DND-41 (cell line): ENCODE measurements at regions not wholly inside any gene's neighbourhood (a gene's known extent, or its start where the extent isn't known, plus 50 kb on each side); places are given as distances from the start of the nearest gene placed in this dataset.

ENCODE experiments used
- ATAC-seq: fragments of 200-7000 bp; cut with Tn5 transposase; 3 replicates; pipeline ENCODE4 v1.9.1; 2021; ENCODE audit warnings: low read depth; ENCODE audit not compliant: insufficient read depth
- DNase-seq: peaks from one replicate; pipeline ENCODE4 v3.0.0-alpha.2; 2020
- H2AFZ ChIP-seq: 2 replicates; pipeline ENCODE4 v1.6.0; 2012; ENCODE audit warnings: low read depth, low read length
- H3K27ac ChIP-seq: 2 replicates; pipeline ENCODE4 v1.5.1; 2012; ENCODE audit warnings: low read length, inconsistent platforms
- H3K27me3 ChIP-seq: fragments of 200-600 bp; sonication (generic); 2 replicates; pipeline ENCODE4 v1.6.0; 2012; ENCODE audit warnings: low read length, mild to moderate bottlenecking, inconsistent platforms; ENCODE audit not compliant: insufficient read depth, poor library complexity
- H3K36me3 ChIP-seq: 2 replicates; pipeline ENCODE4 v1.5.1; 2012; ENCODE audit warnings: low read length, inconsistent platforms; ENCODE audit not compliant: insufficient read depth
- H3K4me1 ChIP-seq: 2 replicates; pipeline ENCODE4 v1.5.1; 2012; ENCODE audit warnings: mild to moderate bottlenecking, low read length; ENCODE audit not compliant: insufficient read depth
- H3K4me2 ChIP-seq: 2 replicates; pipeline ENCODE4 v1.6.0; 2012; ENCODE audit warnings: mild to moderate bottlenecking, moderate library complexity, low read length, inconsistent platforms; ENCODE audit not compliant: insufficient read depth
- H3K4me3 ChIP-seq, 2 experiments: fragments of 200-600 bp in 1 of 2; shearing (Covaris generic) in 1 of 2; 2 replicates each; pipeline ENCODE4 v1.5.1; 2012 to 2016; ENCODE audit warnings: inconsistent platforms in 2 of 2, low read length in 2 of 2, mild to moderate bottlenecking in 2 of 2, low read depth in 1 of 2, moderate library complexity in 1 of 2
- H3K79me2 ChIP-seq: 2 replicates; pipeline ENCODE4 v1.6.0; 2012; ENCODE audit warnings: low read length, inconsistent platforms; ENCODE audit not compliant: insufficient read depth
- H3K9ac ChIP-seq: 2 replicates; pipeline ENCODE4 v1.6.0; 2012; ENCODE audit warnings: low read depth, mild to moderate bottlenecking, inconsistent platforms, low read length, moderate library complexity
- H3K9me3 ChIP-seq: 2 replicates; pipeline ENCODE4 v1.5.1; 2012; ENCODE audit warnings: low read length, moderate library complexity, mild to moderate bottlenecking, inconsistent platforms; ENCODE audit not compliant: insufficient read depth, severe bottlenecking
- H4K20me1 ChIP-seq: 2 replicates; pipeline ENCODE4 v1.6.0; 2012; ENCODE audit warnings: low read length; ENCODE audit not compliant: insufficient read depth
- CTCF ChIP-seq: IDR thresholded peaks from 2 replicates; pipeline ENCODE4 v1.5.1; 2012; ENCODE audit warnings: borderline replicate concordance, low read length, moderate library complexity, mild to moderate bottlenecking; ENCODE audit not compliant: poor library complexity, severe bottlenecking; ENCODE audit errors: extremely low read depth
- EZH2 ChIP-seq: IDR thresholded peaks from 3 replicates; pipeline ENCODE4 v1.6.1; 2012; ENCODE audit warnings: borderline replicate concordance, low read depth, mild to moderate bottlenecking, moderate library complexity, low read length, inconsistent platforms; ENCODE audit not compliant: severe bottlenecking

DNA sequence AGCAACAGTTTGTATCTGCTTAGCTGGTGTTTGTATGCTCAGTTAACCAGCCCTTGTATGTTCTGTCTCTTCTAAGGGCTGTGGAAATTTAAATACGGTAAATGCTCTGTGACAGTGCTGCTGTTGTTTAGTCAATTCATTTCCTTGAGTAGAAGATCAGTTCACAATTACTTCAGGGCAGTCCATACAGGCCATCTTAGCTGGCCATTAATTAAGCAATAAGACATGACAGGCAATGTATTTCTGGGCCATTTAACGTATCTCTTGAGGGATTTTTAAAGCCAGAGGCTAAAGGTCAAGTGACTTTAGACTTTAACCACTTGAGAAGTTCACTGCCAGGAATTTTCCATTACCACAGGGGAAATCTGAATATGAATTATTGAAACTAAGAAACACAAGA is 351.8 kb downstream of the ZIC1 start:
- Histone ChIP-seq H2AFZ (no peak overlapping the region), H3K4me2 (no peak overlapping the region), H3K9me3 (no peaks in the 10 kb centered on the region), H3K4me3 (no peak overlapping the region), H4K20me1 (no peaks in the 10 kb centered on the region), H3K36me3 (no peaks in the 10 kb centered on the region), H3K4me1 (no peaks in the 10 kb centered on the region), H3K79me2 (no peaks in the 10 kb centered on the region), H3K9ac (no peak overlapping the region), H3K27ac (no peak overlapping the region), H3K27me3 (no peaks in the 10 kb centered on the region)
- ATAC-seq (no peak), DNase-seq (no peak)
- TF ChIP-seq CTCF: no peak
- TF ChIP-seq EZH2: no peak

GRCh38 chr3:147773116-147773630 is 364.0 kb downstream of the ZIC1 start:
- no peaks in the 10 kb centered on the region for H3K79me2 ChIP-seq
- no peak overlapping the region for H3K4me3 ChIP-seq
- no peak overlapping the region for H3K4me2 ChIP-seq
- no peak overlapping the region for H3K27ac ChIP-seq
- no peaks in the 10 kb centered on the region for H3K27me3 ChIP-seq
- no peak overlapping the region for H3K9ac ChIP-seq
- no peaks in the 10 kb centered on the region for H3K4me1 ChIP-seq
- H4K20me1 ChIP-seq: no peaks in the 10 kb centered on the region
- no peak for ATAC-seq
- no peak for DNase-seq
- TF ChIP-seq EZH2: no peak
- TF ChIP-seq CTCF: no peak
- no peaks in the 10 kb centered on the region for H3K9me3 ChIP-seq
- no peaks in the 10 kb centered on the region for H3K36me3 ChIP-seq
- H2AFZ ChIP-seq: no peak overlapping the region

GRCh38 chr3:147775411-147775810 is 366.2 kb downstream of the ZIC1 start:
- H4K20me1 ChIP-seq: no peaks in the 10 kb centered on the region
- no peak overlapping the region for H3K4me3 ChIP-seq
- H3K9ac ChIP-seq: no peak overlapping the region
- H2AFZ ChIP-seq: no peak overlapping the region
- no peaks in the 10 kb centered on the region for H3K36me3 ChIP-seq
- H3K4me1 ChIP-seq: no peaks in the 10 kb centered on the region
- no peaks in the 10 kb centered on the region for H3K27me3 ChIP-seq
- DNase-seq (no peak), ATAC-seq (no peak)
- H3K27ac ChIP-seq: no peak overlapping the region
- no peaks in the 10 kb centered on the region for H3K79me2 ChIP-seq
- no peak for TF ChIP-seq CTCF
- no peak for TF ChIP-seq EZH2
- H3K9me3 ChIP-seq: no peaks in the 10 kb centered on the region
- H3K4me2 ChIP-seq: no peak overlapping the region

DNA sequence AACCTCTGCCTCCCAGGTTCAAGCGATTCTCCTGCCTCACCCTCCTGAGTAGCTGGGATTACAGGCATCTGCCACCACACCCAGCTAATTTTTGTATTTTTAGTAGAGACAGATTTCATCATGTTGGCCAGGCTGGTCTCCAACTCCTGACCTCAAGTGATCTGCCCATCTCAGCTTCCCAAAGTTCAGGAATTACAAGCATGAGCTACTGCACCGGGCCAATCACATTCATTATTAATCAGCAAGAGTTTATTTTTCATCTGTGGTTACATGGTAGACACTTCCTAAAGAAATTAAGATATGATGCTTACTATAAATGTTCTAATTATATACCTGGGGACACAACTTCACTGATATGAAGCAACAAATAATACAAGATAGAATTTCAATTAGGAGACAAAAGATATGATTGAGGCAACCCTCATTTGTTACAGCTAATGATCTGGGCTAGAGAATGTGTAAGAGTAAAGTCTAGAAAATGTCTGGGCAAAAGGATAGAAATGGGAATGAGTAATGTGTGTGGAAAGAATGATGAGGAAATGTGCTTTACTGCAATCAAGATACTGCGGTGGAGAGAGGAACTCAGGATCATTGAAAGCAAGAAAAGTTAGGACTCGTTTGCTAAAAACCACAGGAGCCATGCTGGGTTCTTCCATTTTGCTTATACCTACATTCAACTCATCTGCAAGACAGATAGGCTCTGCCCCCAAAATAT is 366.8 kb downstream of the ZIC1 start:
- Histone ChIP-seq H2AFZ (no peak overlapping the region), H3K27me3 (no peaks in the 10 kb centered on the region), H4K20me1 (no peaks in the 10 kb centered on the region), H3K9me3 (no peaks in the 10 kb centered on the region), H3K4me2 (no peak overlapping the region), H3K27ac (no peak overlapping the region), H3K36me3 (no peaks in the 10 kb centered on the region), H3K9ac (no peak overlapping the region), H3K79me2 (no peaks in the 10 kb centered on the region), H3K4me1 (no peaks in the 10 kb centered on the region), H3K4me3 (no peak overlapping the region)
- DNase-seq (no peak), ATAC-seq (no peak)
- TF ChIP-seq CTCF: no peak
- TF ChIP-seq EZH2: no peak
